HepG2 (cell line): ENCODE measurements at regions not wholly inside any gene's neighbourhood (a gene's known extent, or its start where the extent isn't known, plus 50 kb on each side); places are given as distances from the start of the nearest gene placed in this dataset.
"Not testable (repeated sequence)": the region's sequence is repeated elsewhere in the genome, so short reads cannot be mapped to it uniquely, and the experiment has no call there.

ENCODE experiments used
- ATAC-seq: fragments of 200-7000 bp; cut with Tn5 transposase; 3 replicates; pipeline ENCODE4 v1.9.1; 2020; ENCODE audit warnings: mild to moderate bottlenecking, moderate library complexity
- BruUV-seq: library from RNA; stranded (reverse); fragments of 400-500 nt; replicated peaks from 2 replicates; lab custom pipeline; 2021; lab: Mats Ljungman, UMichigan
- CTCF ChIA-PET: fragments of 300-600 bp; formaldehyde crosslinking; extraction: SDS; loops from one replicate; lab custom pipeline; 2021; ENCODE audit warnings: low total read pairs, inconsistent platforms, low intra/inter-chr PET ratio; lab: Yijun Ruan, JAX
- POLR2A ChIA-PET: fragments of 350-600 bp; sonication (Branson Sonifier 250); formaldehyde crosslinking; loops from one replicate; lab custom pipeline; 2020; ENCODE audit warnings: antibody characterized with exemption, inconsistent platforms; lab: Yijun Ruan, JAX
- DNase-seq: peaks from one replicate; pipeline ENCODE4 v3.0.0-alpha.2; 2015; ENCODE audit warnings: low spot score
- FAIRE-seq: peaks from 3 replicates; lab custom pipeline; 2011; peaks lifted over from hg19 to GRCh38; lab: Jason Lieb, UNC
- H2AFZ ChIP-seq: one replicate; pipeline ENCODE4 v1.6.1; 2011; ENCODE audit warnings: low read length, inconsistent platforms
- H3K27ac ChIP-seq: fragments of 300-600 bp; 3 replicates; pipeline ENCODE4 v1.8.0; 2011; ENCODE audit warnings: mixed run types, mild to moderate bottlenecking, mixed read lengths, low read length, inconsistent platforms; ENCODE audit not compliant: insufficient read depth; ENCODE audit errors: extremely low read length
- H3K27me3 ChIP-seq, 2 experiments: fragments of 200-600 bp in 1 of 2; 2 replicates in 1 of 2; 3 replicates in 1 of 2; pipeline versions ENCODE4 v1.6.0 to v1.8.0; 2011; ENCODE audit warnings: low read length in 2 of 2, mild to moderate bottlenecking in 2 of 2, moderate library complexity in 2 of 2, inconsistent platforms in 1 of 2; ENCODE audit not compliant: insufficient read depth in 2 of 2, control insufficient read depth in 1 of 2
- H3K36me3 ChIP-seq, 2 experiments: fragments of 200-600 bp in 1 of 2; replicated peaks in 1 of 2; 2 replicates in 1 of 2; 3 replicates in 1 of 2; pipeline versions ENCODE4 v1.5.1 to v1.8.0; 2011; ENCODE audit warnings: low read length in 2 of 2, inconsistent platforms in 1 of 2; ENCODE audit not compliant: insufficient read depth in 2 of 2, control insufficient read depth in 1 of 2
- H3K4me1 ChIP-seq: 2 replicates; pipeline ENCODE4 v1.5.1; 2012; ENCODE audit warnings: low read length, inconsistent platforms; ENCODE audit not compliant: insufficient read depth
- H3K4me2 ChIP-seq: 2 replicates; pipeline ENCODE4 v1.6.0; 2011; ENCODE audit warnings: low read depth, low read length, inconsistent platforms
- H3K4me3 ChIP-seq, 3 experiments: fragments of 200-600 bp in 1 of 3; sonication (generic), shearing (Covaris generic) in 1 of 3; replicated peaks in 1 of 3; 2 replicates each; pipeline ENCODE4 v1.5.1; 2011 to 2016; ENCODE audit warnings: low read length in 3 of 3, inconsistent platforms in 2 of 3, low read depth in 2 of 3, mild to moderate bottlenecking in 2 of 3, control low read depth in 1 of 3, mixed read lengths in 1 of 3; ENCODE audit not compliant: insufficient read depth in 1 of 3
- H3K79me2 ChIP-seq: one replicate; pipeline ENCODE4 v1.6.1; 2011; ENCODE audit warnings: low read length, inconsistent platforms; ENCODE audit not compliant: insufficient read depth
- H3K9ac ChIP-seq: 2 replicates; pipeline ENCODE4 v1.6.0; 2011; ENCODE audit warnings: mild to moderate bottlenecking, low read depth, low read length, inconsistent platforms; ENCODE audit not compliant: insufficient read depth
- H3K9me3 ChIP-seq: 2 replicates; pipeline ENCODE4 v1.5.1; 2012; ENCODE audit warnings: mild to moderate bottlenecking, low read length
- H4K20me1 ChIP-seq: 2 replicates; pipeline ENCODE4 v1.6.0; 2011; ENCODE audit warnings: inconsistent platforms, mild to moderate bottlenecking, low read length, moderate library complexity; ENCODE audit not compliant: insufficient read depth
- GATAD1 ChIP-seq: IDR thresholded peaks from 2 replicates; pipeline ENCODE4 v1.6.1; 2016; ENCODE audit warnings: missing genetic modification reagents, missing compliant biosample characterization
- HMGXB3 ChIP-seq: sonication (generic); formaldehyde crosslinking; IDR thresholded peaks from 2 replicates; pipeline ENCODE4 v1.4.0; 2020; ENCODE audit warnings: missing genetic modification reagents, borderline replicate concordance
- HOMEZ ChIP-seq: IDR thresholded peaks from 2 replicates; pipeline ENCODE4 v1.6.1; 2016; ENCODE audit warnings: low read depth
- HOXA3 ChIP-seq: sonication (generic); formaldehyde crosslinking; IDR thresholded peaks from 2 replicates; pipeline ENCODE4 v1.5.0; 2020; ENCODE audit warnings: missing genetic modification reagents
- NFYB ChIP-seq: sonication (generic); formaldehyde crosslinking; IDR thresholded peaks from 2 replicates; pipeline ENCODE4 v1.4.0; 2020; ENCODE audit warnings: missing genetic modification reagents
- NFYC ChIP-seq: IDR thresholded peaks from 2 replicates; pipeline ENCODE4 v1.6.1; 2016; ENCODE audit warnings: missing genetic modification reagents, missing compliant biosample characterization
- TFDP2 ChIP-seq: sonication (generic); formaldehyde crosslinking; IDR thresholded peaks from 2 replicates; pipeline ENCODE4 v1.4.0; 2020; ENCODE audit warnings: missing genetic modification reagents
- TFE3 ChIP-seq: IDR thresholded peaks from 2 replicates; pipeline ENCODE4 v1.6.1; 2016
- ZMYM4 ChIP-seq: sonication (generic); formaldehyde crosslinking; IDR thresholded peaks from 2 replicates; pipeline ENCODE4 v1.8.1; 2023; ENCODE audit warnings: mild to moderate bottlenecking, missing genetic modification reagents
- WGBS: methylation state at CpG from one replicate; pipeline ENCODE4 v1.1.6; 2017; ENCODE audit warnings: low lambda C conversion rate; 5-methylcytosine and 5-hydroxymethylcytosine counted together
- in situ Hi-C: cut with HindIII; loops from 2 replicates; pipeline ENCODE4 v1.10.0; 2017; ENCODE audit warnings: low pct_unique_long_range_greater_than_20kb; ENCODE audit not compliant: extremely low pct_ligation_motif_present
- intact Hi-C: fragments of 100-400 bp; cut with micrococcal nuclease; formaldehyde crosslinking; loops from one replicate; pipeline ENCODE4 v1.10.0; 2022; ENCODE audit not compliant: unreplicated experiment

- TF ChIP-seq HMGXB3 (0 out of 2 replicates have a peak, but pooled peaks have one; percentile 29), TFDP2 (CRISPR knock-in tag) (peak; percentile 63; the same call in 1 of the 2 replicates), HOXA3 (CRISPR knock-in tag) (peak; percentile 27; the same call in 1 of the 2 replicates), NFYB (CRISPR knock-in tag) (peak; percentile 76), TFE3 (0 out of 2 replicates have a peak, but pooled peaks have one; percentile 23), NFYC (CRISPR knock-in tag) (peak; percentile 69), ZMYM4 (peak; percentile 53), GATAD1 (CRISPR knock-in tag) (peak; percentile 40; the same call in 1 of the 2 replicates), HOMEZ (CRISPR knock-in tag) (peak; percentile 41; the same call in 1 of the 2 replicates)
Observed at GRCh38 chr5:34244281-34245031, 201.4 kb upstream of the C1QTNF3 start (continued).

- H2AFZ ChIP-seq, FAIRE-seq, H3K9ac ChIP-seq, H3K4me2 ChIP-seq, H3K4me1 ChIP-seq, BruUV-seq, intact Hi-C loops, in situ Hi-C loops, H3K36me3 ChIP-seq, H3K27me3 ChIP-seq, DNase-seq, H4K20me1 ChIP-seq, CTCF ChIA-PET, H3K9me3 ChIP-seq, POLR2A ChIA-PET: not testable (repeated sequence)
- peak overlapping the region in 1 of 3 experiments; percentile 42; a peak in 2 of 6 replicates for H3K4me3 ChIP-seq
- no CpG with 5 or more reads among the region's 31 CpGs for WGBS
- H3K27ac ChIP-seq: peak overlapping the region; percentile 43
- peak; percentile 100 for ATAC-seq
- peaks cover 18% of the 10 kb centered on the region for H3K79me2 ChIP-seq
Observed at GRCh38 chr5:34245032-34245394, 202.0 kb upstream of the C1QTNF3 start.
